GM06990 (cell line): ENCODE measurements at regions not wholly inside any gene's neighbourhood (a gene's known extent, or its start where the extent isn't known, plus 50 kb on each side); places are given as distances from the start of the nearest gene placed in this dataset.

Source experiments
- DNase-seq: peaks from one replicate; pipeline ENCODE4 v3.0.0-alpha.2; 2011; ENCODE audit not compliant: insufficient read length; ENCODE audit errors: extremely low read depth
- H3K27me3 ChIP-seq: replicated peaks from 2 replicates; pipeline ENCODE4 v1.6.0; 2011; ENCODE audit warnings: low read length; ENCODE audit not compliant: control insufficient read depth, insufficient read depth
- H3K36me3 ChIP-seq: 2 replicates; pipeline ENCODE4 v1.5.1; 2011; ENCODE audit warnings: low read length; ENCODE audit not compliant: control insufficient read depth, insufficient read depth
- H3K4me3 ChIP-seq: replicated peaks from 2 replicates; pipeline ENCODE4 v1.5.1; 2011; ENCODE audit warnings: low read depth, mild to moderate bottlenecking, control low read depth, low read length
- CTCF ChIP-seq: IDR thresholded peaks from 2 replicates; pipeline ENCODE4 v1.5.1; 2011; ENCODE audit warnings: low read length, control low read depth, mild to moderate bottlenecking, inconsistent platforms; ENCODE audit not compliant: insufficient read depth, poor library complexity, severe bottlenecking

DNA sequence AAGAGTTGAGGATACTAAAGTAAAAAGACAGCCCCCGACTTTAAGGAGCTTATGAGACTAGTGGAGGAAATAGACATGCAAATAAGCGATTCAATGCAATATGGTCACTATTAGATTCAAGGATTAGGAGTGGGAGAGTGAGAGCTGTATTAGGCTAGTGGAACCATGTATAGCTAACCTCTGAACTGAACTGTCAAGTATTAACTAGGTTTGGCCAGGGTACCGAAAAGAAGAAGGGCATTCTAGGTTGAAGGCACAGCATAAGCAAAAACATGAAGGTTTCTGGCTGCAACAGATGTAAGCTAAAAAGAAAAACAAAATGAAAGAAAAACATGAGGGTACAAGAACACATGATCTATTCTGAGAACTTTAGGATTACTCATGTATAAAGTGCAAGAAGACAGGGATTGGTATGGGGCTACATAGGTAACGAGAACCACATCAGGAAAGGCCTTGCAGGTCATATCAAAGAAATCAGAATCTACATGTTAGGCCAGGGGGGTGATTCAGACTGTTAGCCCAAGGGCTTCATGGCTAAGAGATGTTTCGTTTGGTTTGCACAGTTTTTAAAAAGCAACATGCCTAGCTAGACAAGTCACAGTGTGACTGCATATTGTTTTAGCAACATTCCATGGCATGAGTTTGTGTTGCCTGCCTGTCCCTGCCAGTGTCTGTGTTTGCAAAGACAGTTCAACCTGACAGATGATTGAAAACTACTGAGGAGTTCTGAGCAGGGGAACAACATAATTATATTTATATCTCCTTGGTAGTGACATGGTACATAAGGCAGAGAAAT is 54.4 kb upstream of the HAO2 start:
- no peak for DNase-seq
- TF ChIP-seq CTCF = no peak
- no peaks in the 10 kb centered on the region; the same call in 1 of the 2 replicates for H3K27me3 ChIP-seq
- no peaks in the 10 kb centered on the region for H3K36me3 ChIP-seq
- H3K4me3 ChIP-seq = no peak overlapping the region

DNA sequence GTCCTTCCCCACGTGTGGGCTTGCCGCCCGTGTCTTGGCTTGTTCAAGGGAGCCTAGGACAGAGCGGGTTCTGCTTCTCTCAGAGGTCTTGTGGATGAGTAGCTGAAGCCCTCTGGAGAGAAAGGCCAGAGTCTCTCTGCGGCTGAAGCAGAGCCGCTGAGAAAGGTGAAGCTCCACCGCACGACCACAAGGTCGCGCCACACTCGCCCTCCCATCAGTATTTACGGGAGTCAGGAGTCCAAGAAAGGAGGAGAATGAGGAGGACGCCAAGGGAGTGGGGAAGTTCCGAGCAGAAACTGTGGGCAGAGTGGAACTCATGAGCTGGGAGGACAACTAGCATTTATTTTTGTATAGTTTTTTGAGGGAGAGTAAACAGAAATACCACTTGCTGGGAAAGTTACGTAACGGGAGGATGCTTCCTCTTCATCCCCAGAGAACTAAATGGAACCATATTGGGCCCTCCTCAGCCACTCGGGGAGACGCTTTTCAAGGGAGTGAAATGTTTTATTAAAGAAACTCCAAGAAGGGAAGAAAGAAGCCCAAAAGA is 51.6 kb upstream of the HAO2 start:
- H3K36me3 ChIP-seq = no peaks in the 10 kb centered on the region
- DNase-seq = no peak
- H3K4me3 ChIP-seq = no peak overlapping the region
- TF ChIP-seq CTCF = no peak
- H3K27me3 ChIP-seq = no peaks in the 10 kb centered on the region

GRCh38 chr1:119318466-119319309 is 49.9 kb upstream of the HAO2 start:
- Histone ChIP-seq H3K4me3 (no peak overlapping the region), H3K36me3 (no peaks in the 10 kb centered on the region), H3K27me3 (no peaks in the 10 kb centered on the region)
- peak; percentile 28 for DNase-seq
- no peak for TF ChIP-seq CTCF
